ENCODE measurements at regions not wholly inside any gene's neighbourhood (a gene's known extent, or its start where the extent isn't known, plus 50 kb on each side); places are given as distances from the start of the nearest gene placed in this dataset.

DNA sequence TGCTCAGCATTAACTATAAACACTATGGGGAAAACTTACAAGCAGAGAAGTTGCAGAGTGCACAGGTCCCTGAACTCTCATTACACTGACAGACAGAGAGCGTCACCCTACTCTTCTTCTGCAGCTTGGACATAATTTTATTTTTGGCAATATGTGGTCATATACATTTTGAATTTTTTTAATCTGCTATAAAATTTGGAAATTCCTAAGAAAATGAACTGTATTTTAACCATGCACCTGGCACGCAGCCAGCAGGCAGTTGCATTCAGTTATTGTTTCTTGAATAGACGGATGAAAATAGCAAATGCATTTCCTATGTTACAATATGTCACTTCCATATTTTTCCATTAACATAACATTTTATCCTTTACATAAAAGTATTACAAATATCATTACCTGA is 100.2 kb downstream of the SLC25A46 start:
- TF ChIP-seq RELA (CRISPR knock-in tag; IDR thresholded peaks at IDR 0.05; ENCODE audit: borderline replicate concordance) (no peak), ELF4 (CRISPR knock-in tag; IDR thresholded peaks at IDR 0.05; ENCODE audit: low read depth) (no peak), CTCF (IDR thresholded peaks at IDR 0.05) (no peak), ETV6 (CRISPR knock-in tag; IDR thresholded peaks at IDR 0.05) (no peak)
